Psoas muscle (tissue), 7 donors: ENCODE measurements at regions not wholly inside any gene's neighbourhood (a gene's known extent, or its start where the extent isn't known, plus 50 kb on each side); places are given as distances from the start of the nearest gene placed in this dataset.

ENCODE experiments used
- ATAC-seq, 4 donors: fragments of 200-7000 bp; cut with Tn5 transposase; one replicate each; pipeline ENCODE4 v1.9.1; 2020; ENCODE audit warnings: moderate library complexity in 3 of 4, mild to moderate bottlenecking in 2 of 4
- DNase-seq, 2 donors: peaks; one replicate each; pipeline ENCODE4 v3.0.0-alpha.2; 2020
- H3K27ac ChIP-seq: fragments of 200-600 bp; one replicate; pipeline ENCODE4 v1.8.0; 2022
- H3K27me3 ChIP-seq, 3 donors: fragments of 200-600 bp in 1 of 3; one replicate each; pipeline versions ENCODE4 v1.6.1 to v1.8.0; 2013 to 2022; ENCODE audit warnings: low read length in 2 of 3, mild to moderate bottlenecking in 2 of 3, moderate library complexity in 1 of 3; ENCODE audit not compliant: insufficient read depth in 3 of 3
- H3K36me3 ChIP-seq, 2 donors: fragments of 200-600 bp in 1 of 2; one replicate each; pipeline versions ENCODE4 v1.6.1 to v1.8.0; 2013 to 2022; ENCODE audit warnings: low read depth in 1 of 2, mild to moderate bottlenecking in 1 of 2, moderate library complexity in 1 of 2; ENCODE audit not compliant: insufficient read depth in 1 of 2
- H3K4me1 ChIP-seq: fragments of 200-600 bp; one replicate; pipeline ENCODE4 v1.8.0; 2022
- H3K4me3 ChIP-seq: fragments of 200-600 bp; one replicate; pipeline ENCODE4 v1.8.0; 2022; ENCODE audit warnings: mild to moderate bottlenecking
- H3K9me3 ChIP-seq: fragments of 200-600 bp; one replicate; pipeline ENCODE4 v1.8.0; 2022
- CTCF ChIP-seq: fragments of 200-600 bp; IDR thresholded peaks from one replicate; pipeline ENCODE4 v1.8.0; 2022; ENCODE audit warnings: antibody characterized with exemption
- WGBS, 3 donors: extraction: QIAGEN DNeasy Blood & Tissue Kit; methylation state at CpG; one replicate each; pipeline versions ENCODE4 v1.1.6 to v1.1.7; 2013; 5-methylcytosine and 5-hydroxymethylcytosine counted together
- intact Hi-C, 2 donors: fragments of 100-400 bp; cut with DNase I; formaldehyde crosslinking; loops; one replicate each; pipeline versions ENCODE4 v1.11.0 to v1.14.2; 2022
- donor health status: healthy with polysubstance abuse.
- donor health status: DM: no; HTN: no; CAD: no; lungs with moderate emphysema.
- donor health status: Bipolar disorder and iron deficiency.
- donor health status: healthy.
- donor health status: DM: yes; HTN: yes; CAD: no.
- donor health status: DM: no; HTN: no; CAD: no.
- donor health status: DM: yes; HTN: yes; CAD: no.

- intact Hi-C loops: no loop called here
- no peak for ATAC-seq
Measured at GRCh38 chr1:79912813-79913212, 906.3 kb upstream of the ADGRL4 start.

GRCh38 chr1:79903321-79903720, 896.8 kb upstream of the ADGRL4 start:
- no peak for TF ChIP-seq CTCF
- DNase-seq: no peak
- no peak overlapping the region for H3K27ac ChIP-seq
- ATAC-seq: no peak
- no peaks in the 10 kb centered on the region for H3K9me3 ChIP-seq
- intact Hi-C loops: no loop called here
- H3K4me3 ChIP-seq: no peak overlapping the region
- no peaks in the 10 kb centered on the region for H3K36me3 ChIP-seq
- no peaks in the 10 kb centered on the region for H3K27me3 ChIP-seq
- H3K4me1 ChIP-seq: no peaks in the 10 kb centered on the region
- 16 to 31% (median 19%) methylated on average over 3 of the region's 3 CpGs for WGBS, 3 donors

More at GRCh38 chr1:79912813-79913212, 906.3 kb upstream of the ADGRL4 start:
- H3K4me1 ChIP-seq: no peaks in the 10 kb centered on the region
- no peaks in the 10 kb centered on the region for H3K36me3 ChIP-seq
- H3K9me3 ChIP-seq: no peaks in the 10 kb centered on the region
- H3K27ac ChIP-seq: no peak overlapping the region
- 69 to 75% (median 72%) methylated on average over 4 of the region's 4 CpGs for WGBS, 3 donors
- H3K4me3 ChIP-seq: no peak overlapping the region
- no peaks in the 10 kb centered on the region for H3K27me3 ChIP-seq
- no peak for DNase-seq
- no peak for TF ChIP-seq CTCF

- no peak for TF ChIP-seq CTCF
- 83 to 93% (median 89%) methylated on average over 4 of the region's 4 CpGs for WGBS, 3 donors
Measured at GRCh38 chr1:79902418-79902817, 895.9 kb upstream of the ADGRL4 start.

GRCh38 chr1:79899914-79900313, 893.4 kb upstream of the ADGRL4 start:
- Histone ChIP-seq H3K9me3 (no peaks in the 10 kb centered on the region), H3K4me3 (no peak overlapping the region), H3K27me3 (peaks cover 0 to 2% (median 0%) of the 10 kb centered on the region in 3 donors), H3K4me1 (no peaks in the 10 kb centered on the region), H3K36me3 (no peaks in the 10 kb centered on the region), H3K27ac (no peak overlapping the region)
- 75 to 77% (median 75%) methylated on average over 4 of the region's 4 CpGs for WGBS, 3 donors
- DNase-seq (no peak), ATAC-seq (no peak)
- intact Hi-C loops: no loop called here
- no peak for TF ChIP-seq CTCF

More at GRCh38 chr1:79902418-79902817, 895.9 kb upstream of the ADGRL4 start:
- no peaks in the 10 kb centered on the region for H3K4me1 ChIP-seq
- H3K27ac ChIP-seq: no peak overlapping the region
- intact Hi-C loops: no loop called here
- DNase-seq (no peak), ATAC-seq (no peak)
- no peaks in the 10 kb centered on the region for H3K9me3 ChIP-seq
- H3K36me3 ChIP-seq: no peaks in the 10 kb centered on the region
- peaks cover 0 to 2% (median 0%) of the 10 kb centered on the region in 3 donors for H3K27me3 ChIP-seq
- H3K4me3 ChIP-seq: no peak overlapping the region

GRCh38 chr1:79896140-79896539, 889.6 kb upstream of the ADGRL4 start:
- no peak for TF ChIP-seq CTCF
- DNase-seq (no peak), ATAC-seq (no peak)
- no peaks in the 10 kb centered on the region for H3K9me3 ChIP-seq
- no peaks in the 10 kb centered on the region for H3K36me3 ChIP-seq
- intact Hi-C loops: no loop called here
- 69 to 85% (median 72%) methylated on average over 2 of the region's 2 CpGs for WGBS, 3 donors
- no peak overlapping the region for H3K4me3 ChIP-seq
- no peaks in the 10 kb centered on the region for H3K4me1 ChIP-seq
- H3K27me3 ChIP-seq: peaks cover 0 to 2% (median 0%) of the 10 kb centered on the region in 3 donors
- H3K27ac ChIP-seq: no peak overlapping the region
